ENCODE measurements at regions not wholly inside any gene's neighbourhood (a gene's known extent, or its start where the extent isn't known, plus 50 kb on each side); places are given as distances from the start of the nearest gene placed in this dataset.
"Not testable (repeated sequence)": the region's sequence is repeated elsewhere in the genome, so short reads cannot be mapped to it uniquely, and the experiment has no call there.

DNA sequence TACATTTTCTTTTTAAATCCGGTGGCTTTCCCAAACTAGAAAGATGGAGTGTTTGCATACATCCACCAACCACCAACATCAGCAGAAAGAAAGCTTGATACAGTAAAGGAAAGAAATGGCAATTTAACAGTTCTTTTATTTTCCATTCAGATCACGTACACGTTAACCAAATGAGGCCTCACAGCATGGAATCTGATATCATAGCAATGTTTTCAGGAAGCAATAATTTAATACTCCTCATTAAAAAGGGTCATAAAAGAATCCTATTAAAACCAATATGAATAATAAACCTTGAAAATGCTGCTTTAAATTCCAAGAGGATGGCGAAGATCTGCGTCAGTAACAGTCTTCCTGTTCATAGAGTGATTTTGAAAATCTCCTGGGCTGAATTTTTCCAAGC is 1562.1 kb downstream of the KHDRBS2 start:
- H3K4me1 Mint-ChIP-seq (ENCODE audit: low read depth); CTCF ChIA-PET; H3K36me3 Mint-ChIP-seq (ENCODE audit: low read depth); ATAC-seq; H3K9me3 Mint-ChIP-seq (ENCODE audit: insufficient read depth); H3K27me3 Mint-ChIP-seq (ENCODE audit: low read depth); POLR2A ChIA-PET; H3K4me3 Mint-ChIP-seq; H3K27ac Mint-ChIP-seq; DNase-seq: not testable (repeated sequence)

DNA sequence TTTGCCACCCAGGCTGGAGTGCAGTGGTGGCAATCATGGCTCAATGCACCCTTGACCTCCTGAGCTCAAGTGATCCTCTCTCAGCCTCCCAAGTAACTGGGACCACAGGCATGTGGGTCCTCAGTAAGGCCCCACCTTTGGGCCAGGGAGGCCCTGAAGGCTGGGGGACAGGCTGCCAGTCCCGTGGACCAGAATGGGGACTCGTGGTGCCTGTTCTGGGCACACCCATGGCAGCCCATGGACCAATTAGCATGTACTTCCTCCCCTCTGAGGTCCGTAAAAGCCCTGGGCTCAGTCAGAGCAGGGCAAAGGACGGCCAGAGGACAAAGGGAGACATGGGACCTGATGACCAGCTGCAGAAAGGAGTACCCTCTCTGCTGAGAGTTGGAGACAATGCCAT is 1590.8 kb downstream of the KHDRBS2 start:
- H3K27ac Mint-ChIP-seq = no peak overlapping the region
- ChIA-PET POLR2A (no interaction called here), CTCF (no interaction called here)
- peaks cover 13% of the 10 kb centered on the region for H3K9me3 Mint-ChIP-seq (ENCODE audit: insufficient read depth)
- no peaks in the 10 kb centered on the region for H3K4me1 Mint-ChIP-seq (ENCODE audit: low read depth)
- H3K4me3 Mint-ChIP-seq = no peak overlapping the region
- H3K36me3 Mint-ChIP-seq (ENCODE audit: low read depth) = no peaks in the 10 kb centered on the region
- ATAC-seq (no peak), DNase-seq (no peak)
- H3K27me3 Mint-ChIP-seq (ENCODE audit: low read depth) = no peaks in the 10 kb centered on the region

DNA sequence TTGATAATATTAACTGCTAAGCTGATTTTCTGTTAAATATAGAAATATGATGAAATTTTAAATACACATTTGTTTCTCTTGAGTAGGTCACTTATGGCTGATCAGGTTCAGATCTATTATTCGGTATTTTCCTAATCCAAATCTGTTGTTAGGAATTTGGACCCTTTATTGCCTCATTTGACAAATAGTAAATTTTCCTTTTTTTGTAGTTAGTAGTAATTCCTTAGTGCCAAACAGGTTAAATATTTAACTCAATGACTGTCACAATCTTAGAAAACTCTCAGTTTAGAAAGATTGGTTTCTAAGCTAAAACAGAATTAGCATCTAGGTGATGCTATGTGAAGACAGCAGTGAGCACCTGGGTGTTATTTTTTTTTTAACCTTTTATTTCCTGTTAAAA is 1598.9 kb downstream of the KHDRBS2 start:
- H3K4me3 Mint-ChIP-seq = no peak overlapping the region
- ATAC-seq = no peak
- POLR2A ChIA-PET = no interaction called here

DNA sequence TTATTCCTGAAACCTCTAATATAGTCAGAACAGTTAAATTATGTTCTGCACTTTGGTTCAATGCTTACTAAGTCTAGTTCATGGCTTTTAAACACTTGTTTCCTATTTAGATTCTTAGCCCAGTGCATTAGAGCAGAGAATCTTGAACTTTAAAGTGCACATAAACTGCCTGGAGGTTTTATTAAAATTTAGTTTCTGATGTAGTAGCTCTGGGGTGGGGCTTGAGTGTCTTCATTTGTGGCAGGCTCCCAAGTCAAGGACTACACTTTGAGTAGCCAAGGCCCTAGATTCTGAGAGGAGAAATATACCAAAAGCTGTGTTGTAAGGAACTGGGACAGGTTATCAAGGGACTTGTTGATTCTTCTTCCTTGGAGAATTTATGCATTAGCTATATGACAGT is 1604.2 kb downstream of the KHDRBS2 start:
- ATAC-seq = no peak

More for the DNA sequence above, 1598.9 kb downstream of the KHDRBS2 start:
- Mint-ChIP-seq H3K36me3 (ENCODE audit: low read depth) (no peaks in the 10 kb centered on the region), H3K4me1 (ENCODE audit: low read depth) (no peaks in the 10 kb centered on the region), H3K27ac (no peak overlapping the region), H3K27me3 (ENCODE audit: low read depth) (no peaks in the 10 kb centered on the region), H3K9me3 (ENCODE audit: insufficient read depth) (peaks cover 19% of the 10 kb centered on the region)
- no peak for DNase-seq
- CTCF ChIA-PET = no interaction called here

DNA sequence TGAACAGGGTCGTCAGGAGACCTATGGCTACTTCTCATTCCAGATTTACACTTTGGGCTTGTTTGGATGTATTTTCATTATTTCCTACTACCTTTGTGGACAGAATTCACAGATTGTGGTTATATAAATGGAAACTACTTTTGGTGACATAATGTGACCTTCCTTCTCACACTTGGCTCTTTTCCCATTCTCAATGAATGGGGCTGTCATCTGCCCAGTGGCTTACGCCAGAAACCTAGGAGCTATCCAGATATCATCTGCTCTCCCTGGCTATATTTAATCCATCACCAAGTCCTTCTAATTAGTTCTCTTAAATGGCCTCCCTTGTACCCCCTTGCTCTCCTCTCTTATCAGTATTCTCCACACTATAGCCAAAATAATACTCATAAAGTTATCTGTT is 1606.8 kb downstream of the KHDRBS2 start:
- ATAC-seq = no peak
- H3K27me3 Mint-ChIP-seq (ENCODE audit: low read depth) = no peaks in the 10 kb centered on the region
- H3K4me3 Mint-ChIP-seq = no peak overlapping the region
- ChIA-PET POLR2A (no interaction called here), CTCF (no interaction called here)
- H3K36me3 Mint-ChIP-seq (ENCODE audit: low read depth) = no peaks in the 10 kb centered on the region
- no peak for DNase-seq
- H3K9me3 Mint-ChIP-seq (ENCODE audit: insufficient read depth) = peaks cover 28% of the 10 kb centered on the region
- no peaks in the 10 kb centered on the region for H3K4me1 Mint-ChIP-seq (ENCODE audit: low read depth)
- H3K27ac Mint-ChIP-seq = no peak overlapping the region

More for the DNA sequence above, 1604.2 kb downstream of the KHDRBS2 start:
- POLR2A ChIA-PET = no interaction called here
- Mint-ChIP-seq H3K4me3 (no peak overlapping the region), H3K4me1 (ENCODE audit: low read depth) (no peaks in the 10 kb centered on the region), H3K27me3 (ENCODE audit: low read depth) (no peaks in the 10 kb centered on the region), H3K27ac (no peak overlapping the region), H3K9me3 (ENCODE audit: insufficient read depth) (peaks cover 29% of the 10 kb centered on the region), H3K36me3 (ENCODE audit: low read depth) (no peaks in the 10 kb centered on the region)
- CTCF ChIA-PET = no interaction called here
- DNase-seq = no peak

DNA sequence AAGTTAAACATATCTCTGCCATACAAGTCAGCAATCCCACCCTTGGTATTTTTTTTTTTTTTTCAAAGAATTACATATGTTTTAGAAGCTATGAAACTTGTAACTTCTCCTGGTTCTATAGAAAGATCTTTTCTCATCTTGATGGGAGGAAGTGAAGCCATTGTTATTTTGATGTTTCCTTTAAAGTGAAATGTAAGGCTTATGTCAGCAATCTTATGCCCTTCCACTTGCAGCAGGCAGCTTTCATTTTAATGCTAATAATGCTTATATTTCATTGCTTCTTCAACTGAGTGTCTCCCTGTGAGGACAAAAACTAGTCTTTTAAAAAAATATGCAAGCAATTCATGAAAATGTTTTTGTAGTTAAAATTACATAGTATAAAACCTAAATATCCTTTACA is 1614.7 kb downstream of the KHDRBS2 start:
- Mint-ChIP-seq H3K4me1 (ENCODE audit: low read depth) (no peaks in the 10 kb centered on the region), H3K4me3 (no peak overlapping the region), H3K9me3 (ENCODE audit: insufficient read depth) (peaks cover 26% of the 10 kb centered on the region), H3K27ac (no peak overlapping the region), H3K36me3 (ENCODE audit: low read depth) (no peaks in the 10 kb centered on the region), H3K27me3 (ENCODE audit: low read depth) (no peaks in the 10 kb centered on the region)
- DNase-seq (no peak), ATAC-seq (no peak)
- ChIA-PET CTCF (no interaction called here), POLR2A (no interaction called here)

DNA sequence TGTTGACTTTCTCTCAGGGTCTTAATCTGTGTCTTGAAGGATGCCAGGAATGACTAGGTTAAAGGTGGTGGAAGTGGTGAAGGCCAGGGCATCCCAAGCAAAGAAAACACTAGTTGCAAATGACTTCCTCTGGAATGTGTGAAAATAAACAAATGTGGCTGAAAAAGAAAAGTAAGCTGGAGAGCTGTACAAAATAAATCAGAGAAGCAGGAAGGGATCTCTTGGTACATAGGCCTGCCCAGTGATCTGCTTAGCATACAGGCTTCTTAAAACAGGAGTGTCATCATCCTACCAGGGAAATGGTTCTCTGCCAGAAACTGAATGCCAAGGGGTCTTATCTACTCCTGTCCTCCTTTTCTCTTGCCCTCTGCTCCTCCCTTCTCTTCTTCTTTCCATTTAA is 1616.0 kb downstream of the KHDRBS2 start:
- Mint-ChIP-seq H3K36me3 (ENCODE audit: low read depth) (no peaks in the 10 kb centered on the region), H3K4me3 (no peak overlapping the region), H3K27ac (no peak overlapping the region), H3K4me1 (ENCODE audit: low read depth) (no peaks in the 10 kb centered on the region), H3K9me3 (ENCODE audit: insufficient read depth) (peaks cover 36% of the 10 kb centered on the region), H3K27me3 (ENCODE audit: low read depth) (no peaks in the 10 kb centered on the region)
- no peak for ATAC-seq
- DNase-seq = no peak
- POLR2A ChIA-PET = no interaction called here
- CTCF ChIA-PET = no interaction called here

DNA sequence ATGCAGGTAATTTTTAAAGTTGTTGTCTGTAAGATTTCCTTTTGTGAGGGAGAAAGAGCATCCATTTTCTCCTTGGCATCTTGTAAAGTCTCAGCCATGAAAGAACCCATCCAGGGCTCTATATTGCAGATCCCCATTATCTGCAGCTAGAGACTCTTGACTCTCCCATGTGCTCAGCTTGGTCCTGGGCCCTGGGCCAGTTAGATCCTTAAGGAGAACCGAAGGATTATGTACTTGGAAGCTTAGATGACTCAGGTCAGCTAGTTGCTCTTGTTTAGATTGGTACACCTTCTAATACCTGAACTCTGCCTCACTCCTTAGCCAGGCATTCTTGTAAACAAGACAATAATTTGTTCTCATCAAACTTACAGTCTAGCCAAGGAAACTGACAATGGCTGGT is 1617.6 kb downstream of the KHDRBS2 start:
- no peaks in the 10 kb centered on the region for H3K27me3 Mint-ChIP-seq (ENCODE audit: low read depth)
- peaks cover 33% of the 10 kb centered on the region for H3K9me3 Mint-ChIP-seq (ENCODE audit: insufficient read depth)
- no peaks in the 10 kb centered on the region for H3K4me1 Mint-ChIP-seq (ENCODE audit: low read depth)
- no peak overlapping the region for H3K4me3 Mint-ChIP-seq
- DNase-seq (no peak), ATAC-seq (no peak)
- ChIA-PET CTCF (no interaction called here), POLR2A (no interaction called here)
- H3K36me3 Mint-ChIP-seq (ENCODE audit: low read depth) = no peaks in the 10 kb centered on the region
- H3K27ac Mint-ChIP-seq = no peak overlapping the region

DNA sequence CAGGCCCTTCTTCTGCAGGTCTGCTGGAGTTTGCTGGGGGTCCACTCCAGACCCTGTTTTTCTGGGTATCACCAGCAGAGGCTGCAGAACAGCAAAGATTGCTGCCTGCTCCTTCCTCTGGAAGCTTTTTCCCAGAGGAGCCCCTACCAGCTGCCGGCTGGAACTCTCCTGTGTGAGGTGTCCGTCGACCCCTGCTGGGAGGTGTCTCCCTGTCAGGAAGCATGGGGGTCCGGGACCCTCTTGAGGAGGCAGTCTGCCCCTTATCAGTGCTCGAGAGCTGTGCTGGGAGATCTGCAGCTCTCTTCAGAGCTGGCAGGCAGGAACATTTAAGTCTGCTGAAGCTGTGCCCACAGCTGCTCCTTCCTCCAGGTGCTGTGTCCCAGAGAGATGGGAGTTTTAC is 1622.8 kb downstream of the KHDRBS2 start:
- H3K4me3 Mint-ChIP-seq; H3K36me3 Mint-ChIP-seq (ENCODE audit: low read depth); DNase-seq; H3K4me1 Mint-ChIP-seq (ENCODE audit: low read depth); H3K27ac Mint-ChIP-seq; ATAC-seq; CTCF ChIA-PET; H3K27me3 Mint-ChIP-seq (ENCODE audit: low read depth): not testable (repeated sequence)
- POLR2A ChIA-PET = interaction anchor here (0.6 kb wide), 1 partner anchor 17 kb away, joined by 3 read pairs; no protein-coding TSS in a partner anchor
- H3K9me3 Mint-ChIP-seq (ENCODE audit: insufficient read depth) = peaks cover 28% of the 10 kb centered on the region

DNA sequence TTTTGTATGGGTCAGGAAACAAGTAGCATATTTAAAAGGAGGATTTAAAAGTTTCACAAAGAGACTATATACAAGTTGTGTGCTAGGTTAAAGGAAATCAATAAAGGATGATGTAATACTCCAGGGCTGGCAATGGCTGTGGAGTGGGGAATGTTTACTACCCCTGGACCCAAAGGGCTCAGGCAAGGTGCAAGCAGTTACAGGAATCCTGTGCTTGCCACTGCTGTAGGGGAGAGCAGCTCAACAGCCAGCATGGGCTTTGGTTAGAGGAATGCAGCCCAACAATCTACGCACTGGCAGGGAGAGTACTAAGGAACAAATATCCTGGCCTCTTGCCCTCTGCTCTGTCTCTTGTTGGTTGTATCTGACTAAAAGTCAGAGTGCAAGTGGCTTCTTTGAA is 1642.2 kb downstream of the KHDRBS2 start:
- POLR2A ChIA-PET = no interaction called here
- H3K36me3 Mint-ChIP-seq (ENCODE audit: low read depth) = no peaks in the 10 kb centered on the region
- H3K27me3 Mint-ChIP-seq (ENCODE audit: low read depth) = no peaks in the 10 kb centered on the region
- H3K4me3 Mint-ChIP-seq = no peak overlapping the region
- no peaks in the 10 kb centered on the region for H3K4me1 Mint-ChIP-seq (ENCODE audit: low read depth)
- H3K9me3 Mint-ChIP-seq (ENCODE audit: insufficient read depth) = peaks cover 31% of the 10 kb centered on the region
- ATAC-seq = no peak
- no peak for DNase-seq
- CTCF ChIA-PET = no interaction called here
- H3K27ac Mint-ChIP-seq = no peak overlapping the region

DNA sequence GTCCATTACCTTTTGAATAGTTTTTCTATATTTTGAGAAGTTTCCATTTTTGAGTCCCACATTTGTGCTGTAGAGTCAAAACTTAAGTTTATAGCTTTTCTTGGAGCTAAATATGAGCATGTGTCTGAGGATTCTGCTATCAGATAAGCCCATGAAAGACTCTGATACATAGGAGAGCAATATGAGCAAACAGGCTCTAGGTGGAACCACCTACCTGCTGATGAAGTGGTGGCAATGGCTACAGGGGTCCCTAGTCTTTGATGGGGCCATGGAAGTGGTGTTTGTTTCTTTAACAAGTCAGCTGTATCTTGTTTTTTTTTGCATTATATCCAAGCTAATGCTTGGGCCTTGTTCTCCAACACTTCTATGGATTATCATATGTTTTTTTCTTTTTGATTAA is 1646.8 kb downstream of the KHDRBS2 start:
- H3K4me3 Mint-ChIP-seq; H3K4me1 Mint-ChIP-seq (ENCODE audit: low read depth); CTCF ChIA-PET; H3K27ac Mint-ChIP-seq; DNase-seq; H3K36me3 Mint-ChIP-seq (ENCODE audit: low read depth); H3K27me3 Mint-ChIP-seq (ENCODE audit: low read depth); ATAC-seq; POLR2A ChIA-PET: not testable (repeated sequence)
- peaks cover 27% of the 10 kb centered on the region for H3K9me3 Mint-ChIP-seq (ENCODE audit: insufficient read depth)

Measured in activated CD8-positive, alpha-beta T cell treated with anti-CD3 and anti-CD28 coated beads, Interleukin-2, amount 10 ng/mL, durations not matched to agents 7 days and 5 days (primary cell).